CD4-positive, alpha-beta T cell treated with Interleukin-6 at 100 ng/mL for 8 hours (primary cell): ENCODE measurements at regions not wholly inside any gene's neighbourhood (a gene's known extent, or its start where the extent isn't known, plus 50 kb on each side); places are given as distances from the start of the nearest gene placed in this dataset.
"Not testable (repeated sequence)": the region's sequence is repeated elsewhere in the genome, so short reads cannot be mapped to it uniquely, and the experiment has no call there.

Experiments used
- DNase-seq: peaks from one replicate; pipeline ENCODE4 v3.0.0-alpha.2; 2020; ENCODE audit warnings: mixed read lengths, low spot score

- peak; percentile 79 for DNase-seq
Measured at GRCh38 chr17:47066841-47067682, 88.0 kb upstream of the RPRML start.

DNA sequence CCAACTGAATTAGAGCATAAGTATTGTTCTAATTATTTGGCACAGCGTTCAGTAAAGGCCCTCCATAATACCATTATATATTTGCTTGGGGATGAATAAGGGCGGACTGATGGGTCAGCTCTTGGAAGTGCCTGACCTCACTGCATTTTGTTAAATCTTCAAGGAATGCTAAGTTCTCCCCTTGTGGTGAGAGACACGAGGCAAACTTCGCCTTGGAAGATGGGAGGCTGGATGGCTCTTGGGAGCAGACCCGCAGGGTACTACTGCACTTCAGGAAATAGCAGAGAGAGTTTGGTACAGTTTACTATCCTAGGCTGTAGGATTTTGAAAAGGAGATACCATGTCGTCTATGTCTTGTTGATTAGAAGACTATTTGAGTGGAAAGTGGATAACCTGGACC, 87.0 kb upstream of the RPRML start:
- no peak for DNase-seq

DNA sequence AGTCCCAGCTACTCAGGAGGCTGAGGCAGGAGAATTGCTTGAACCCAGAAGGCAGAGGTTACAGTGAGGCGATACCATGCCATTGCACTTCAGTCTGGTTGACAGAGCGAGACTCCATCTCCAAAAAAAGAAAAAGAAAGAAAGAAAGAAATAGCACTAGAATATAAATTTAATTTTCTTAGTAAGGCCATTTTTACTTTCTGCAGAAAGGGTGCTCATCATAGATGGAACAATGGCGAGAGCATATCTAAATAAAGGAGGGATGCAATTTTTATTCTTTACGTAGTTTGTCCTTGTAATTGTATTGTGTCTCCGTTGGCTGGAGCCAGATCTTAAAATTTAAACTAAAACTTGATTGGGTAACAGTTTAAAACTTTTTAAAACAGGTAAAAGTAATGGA, 85.6 kb upstream of the RPRML start:
- DNase-seq = no peak

DNA sequence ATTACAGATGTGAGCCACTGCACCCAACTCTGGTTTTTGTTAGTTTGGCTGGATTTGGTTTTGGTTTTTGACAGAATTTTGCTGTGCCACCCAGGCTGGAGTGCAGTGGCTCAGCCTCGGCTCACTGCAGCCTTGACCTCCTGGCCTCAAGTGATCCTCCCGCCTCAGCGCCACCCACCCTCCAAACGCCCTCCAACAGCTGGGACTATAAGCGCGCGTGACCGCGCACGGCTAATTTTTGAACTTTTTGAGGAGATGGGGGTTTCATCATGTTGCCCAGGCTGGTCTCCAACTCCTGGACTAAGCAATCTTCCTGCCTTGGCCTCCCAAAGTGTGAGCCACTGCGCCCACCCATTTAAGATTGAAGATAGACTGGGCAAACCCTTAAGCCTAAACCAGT, 84.4 kb upstream of the RPRML start:
- no peak for DNase-seq

- DNase-seq = not testable (repeated sequence)
Measured at GRCh38 chr17:47062851-47063250, 83.8 kb upstream of the RPRML start.

- DNase-seq = not testable (repeated sequence)
Measured at GRCh38 chr17:47060005-47060404, 81.0 kb upstream of the RPRML start.

- no peak for DNase-seq
Measured at GRCh38 chr17:47057830-47058229, 78.8 kb upstream of the RPRML start.

- DNase-seq = not testable (repeated sequence)
Measured at GRCh38 chr17:47057279-47057678, 78.2 kb upstream of the RPRML start.

GRCh38 chr17:47056687-47057086, 77.6 kb upstream of the RPRML start:
- not testable (repeated sequence) for DNase-seq
